Epithelial cell of proximal tubule (primary cell): ENCODE measurements at regions not wholly inside any gene's neighbourhood (a gene's known extent, or its start where the extent isn't known, plus 50 kb on each side); places are given as distances from the start of the nearest gene placed in this dataset.

Source experiments
- DNase-seq: peaks from one replicate; pipeline ENCODE4 v3.0.0-alpha.2; 2011; ENCODE audit warnings: low read depth
- H3K4me3 ChIP-seq: 2 replicates; pipeline ENCODE4 v1.5.1; 2011; ENCODE audit warnings: low read depth, mild to moderate bottlenecking, low read length
- CTCF ChIP-seq: conservative IDR thresholded peaks from 2 replicates; pipeline ENCODE4 v1.5.1; 2012; ENCODE audit warnings: low read depth, mild to moderate bottlenecking, low read length

DNA sequence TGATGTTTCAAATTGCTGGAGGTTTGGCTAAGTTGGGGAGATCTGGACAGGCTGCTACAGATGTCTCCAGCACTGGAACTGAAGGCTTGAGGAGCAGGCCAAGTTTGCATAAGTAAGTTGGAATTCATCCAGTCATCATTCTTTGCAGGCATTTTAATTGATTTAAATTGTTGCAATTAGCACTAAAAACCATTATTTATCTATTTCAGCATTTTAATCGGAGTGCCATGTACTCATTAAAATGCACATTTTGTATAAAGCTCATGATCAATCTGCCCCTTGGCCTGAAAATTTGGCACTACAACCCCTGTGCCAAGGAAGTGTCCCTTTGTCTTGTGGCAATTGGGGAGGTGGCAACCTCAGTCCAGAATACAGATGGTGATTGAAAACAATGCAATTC lies 320.2 kb downstream of the MAT2B start:
- no peak overlapping the region for H3K4me3 ChIP-seq
- DNase-seq: no peak
- no peak for TF ChIP-seq CTCF

DNA sequence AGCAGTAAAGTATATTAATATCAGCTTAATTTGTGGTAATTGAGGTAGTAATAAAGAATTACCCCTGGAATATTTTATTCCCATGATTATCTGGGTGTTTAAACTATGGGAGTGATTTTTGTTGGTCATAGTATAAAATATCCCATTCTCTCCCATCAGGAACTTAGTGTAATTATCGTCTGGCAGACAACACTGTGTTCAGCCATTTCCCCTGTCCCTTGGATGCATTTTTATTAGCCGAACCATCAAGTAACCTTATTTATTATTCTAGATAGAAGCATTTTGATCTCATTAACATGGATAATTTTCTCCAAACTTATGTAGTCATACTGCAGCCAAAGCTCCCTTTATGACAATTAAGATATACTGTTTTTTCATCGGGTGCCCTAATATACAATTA lies 320.8 kb downstream of the MAT2B start:
- H3K4me3 ChIP-seq: no peak overlapping the region
- no peak for DNase-seq
- TF ChIP-seq CTCF: no peak

DNA sequence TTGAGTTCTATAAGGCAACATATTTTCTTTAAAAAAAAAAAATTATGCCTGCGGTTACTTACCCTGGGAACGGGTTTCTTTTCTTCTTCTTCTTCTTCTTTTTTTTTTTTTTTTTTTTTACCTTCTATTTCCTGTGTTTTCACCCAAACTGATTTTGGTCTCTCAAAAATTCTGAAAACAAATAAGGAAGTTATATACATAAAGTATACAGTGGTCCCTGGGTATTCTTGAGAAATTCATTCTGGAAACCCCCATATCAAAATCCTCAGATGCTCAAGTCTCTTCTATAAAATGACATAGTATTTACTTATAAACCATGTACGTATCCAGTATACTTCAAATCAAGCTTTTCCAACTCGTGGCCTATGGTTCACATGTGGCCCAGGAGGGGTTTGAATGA lies 326.7 kb downstream of the MAT2B start:
- DNase-seq: no peak
- no peak for TF ChIP-seq CTCF
- no peak overlapping the region for H3K4me3 ChIP-seq

- no peak overlapping the region for H3K4me3 ChIP-seq
- DNase-seq: no peak
- no peak for TF ChIP-seq CTCF
Measured at GRCh38 chr5:163838738-163839137, 333.3 kb downstream of the MAT2B start.

GRCh38 chr5:163846512-163846911 lies 341.1 kb downstream of the MAT2B start:
- H3K4me3 ChIP-seq: no peak overlapping the region
- no peak for DNase-seq
- no peak for TF ChIP-seq CTCF

GRCh38 chr5:163855754-163856153 lies 350.3 kb downstream of the MAT2B start:
- no peak for DNase-seq
- no peak overlapping the region for H3K4me3 ChIP-seq
- TF ChIP-seq CTCF: no peak

DNA sequence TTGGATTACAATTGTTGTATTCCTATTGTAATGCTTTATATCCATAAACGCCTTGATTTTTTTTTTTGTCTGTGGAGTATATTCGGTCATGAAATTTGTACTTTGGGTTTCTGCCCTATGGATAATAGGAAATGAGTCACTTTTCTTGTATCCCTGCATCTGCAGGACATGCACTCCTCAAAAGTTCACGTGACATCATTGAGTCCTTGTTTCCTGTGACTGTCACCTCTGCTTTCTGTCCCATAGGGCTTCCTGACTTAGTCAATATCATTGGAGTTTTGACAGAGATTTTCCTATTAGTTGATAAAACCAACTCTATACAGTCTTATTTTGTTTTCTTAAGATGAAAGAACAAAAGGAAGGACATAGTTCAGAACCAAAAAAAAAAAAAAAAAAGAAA lies 356.3 kb downstream of the MAT2B start:
- no peak overlapping the region for H3K4me3 ChIP-seq
- TF ChIP-seq CTCF: no peak
- no peak for DNase-seq
